ENCODE measurements at regions not wholly inside any gene's neighbourhood (a gene's known extent, or its start where the extent isn't known, plus 50 kb on each side); places are given as distances from the start of the nearest gene placed in this dataset.

- no peak for TF ChIP-seq CTCF (IDR thresholded peaks at IDR 0.05)
- no peak for TF ChIP-seq POLR2A (IDR thresholded peaks at IDR 0.05; ENCODE audit: low read depth)
- TF ChIP-seq EP300 (IDR thresholded peaks at IDR 0.05) = no peak
- no peak for TF ChIP-seq POLR2AphosphoS5 (IDR thresholded peaks at IDR 0.05)
Observed at GRCh38 chr5:72646246-72646866, 139.1 kb upstream of the ZNF366 start.

Data from esophagus muscularis mucosa (tissue), 4 donors.